Ureter (tissue), 1 donor: ENCODE measurements at regions not wholly inside any gene's neighbourhood (a gene's known extent, or its start where the extent isn't known, plus 50 kb on each side); places are given as distances from the start of the nearest gene placed in this dataset.

Source experiments
- DNase-seq: peaks from one replicate; pipeline ENCODE4 v3.0.0-alpha.2; 2020; ENCODE audit warnings: low spot score
- donor health status: DM: yes; HTN: yes; CAD: no.

GRCh38 chr5:8907168-8907868 lies 638.6 kb downstream of the SEMA5A start:
- DNase-seq, result no peak

GRCh38 chr5:8908055-8908683 lies 637.7 kb downstream of the SEMA5A start:
- no peak for DNase-seq

- DNase-seq, result no peak
These were observed 633.8 kb downstream of the SEMA5A start for GRCh38 chr5:8912106-8912505.

- no peak for DNase-seq
These were observed 632.4 kb downstream of the SEMA5A start for GRCh38 chr5:8913522-8913921.

- no peak for DNase-seq
These were observed 626.8 kb downstream of the SEMA5A start for GRCh38 chr5:8919096-8919495.

- DNase-seq, result no peak
These were observed 622.3 kb downstream of the SEMA5A start for GRCh38 chr5:8923526-8923925.

- no peak for DNase-seq
These were observed 621.7 kb downstream of the SEMA5A start for GRCh38 chr5:8924054-8924793.

- DNase-seq, result no peak
These were observed 615.9 kb downstream of the SEMA5A start for GRCh38 chr5:8930021-8930420.

GRCh38 chr5:8934455-8934854 lies 611.4 kb downstream of the SEMA5A start:
- no peak for DNase-seq

- no peak for DNase-seq
These were observed 604.9 kb downstream of the SEMA5A start for GRCh38 chr5:8940934-8941333.

GRCh38 chr5:8943301-8943700 lies 602.6 kb downstream of the SEMA5A start:
- no peak for DNase-seq

GRCh38 chr5:8944005-8944404 lies 601.9 kb downstream of the SEMA5A start:
- DNase-seq, result no peak

GRCh38 chr5:8945972-8946371 lies 599.9 kb downstream of the SEMA5A start:
- DNase-seq, result no peak

GRCh38 chr5:8949908-8950307 lies 596.0 kb downstream of the SEMA5A start:
- no peak for DNase-seq

- no peak for DNase-seq
These were observed 593.7 kb downstream of the SEMA5A start for GRCh38 chr5:8952147-8952546.

- no peak for DNase-seq
These were observed 592.9 kb downstream of the SEMA5A start for GRCh38 chr5:8953016-8953415.

GRCh38 chr5:8953911-8954438 lies 591.9 kb downstream of the SEMA5A start:
- no peak for DNase-seq

GRCh38 chr5:8954801-8955200 lies 591.1 kb downstream of the SEMA5A start:
- DNase-seq, result no peak

GRCh38 chr5:8956659-8957058 lies 589.2 kb downstream of the SEMA5A start:
- DNase-seq, result no peak

- DNase-seq, result no peak
These were observed 587.3 kb downstream of the SEMA5A start for GRCh38 chr5:8958602-8959001.

GRCh38 chr5:8961219-8961618 lies 584.7 kb downstream of the SEMA5A start:
- no peak for DNase-seq

GRCh38 chr5:8961956-8962355 lies 583.9 kb downstream of the SEMA5A start:
- DNase-seq, result no peak

GRCh38 chr5:8981016-8981415 lies 564.9 kb downstream of the SEMA5A start:
- DNase-seq, result no peak
